ENCODE measurements at regions not wholly inside any gene's neighbourhood (a gene's known extent, or its start where the extent isn't known, plus 50 kb on each side); places are given as distances from the start of the nearest gene placed in this dataset.

DNA sequence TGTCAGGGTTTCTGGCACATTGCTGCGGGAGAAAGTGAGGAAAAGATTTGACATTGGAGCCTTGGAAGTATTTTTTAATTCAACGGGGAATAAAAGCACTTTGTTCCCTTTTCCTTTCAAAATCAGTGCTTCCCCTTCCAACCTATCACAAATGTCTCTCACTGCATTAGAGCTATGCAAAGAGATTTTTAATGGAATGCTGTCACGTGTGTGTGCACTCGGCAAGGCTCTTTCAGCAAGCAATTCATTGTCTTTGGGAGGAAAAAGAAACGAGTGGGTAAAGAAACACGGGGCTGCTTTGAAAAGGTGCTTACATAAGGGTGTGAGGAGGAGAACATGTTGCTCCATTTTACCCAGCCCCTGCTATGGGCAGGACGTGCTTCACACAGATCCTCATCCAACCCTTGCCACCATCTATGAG is 490.4 kb upstream of the PROK2 start:
- TF ChIP-seq, protein P1, sequence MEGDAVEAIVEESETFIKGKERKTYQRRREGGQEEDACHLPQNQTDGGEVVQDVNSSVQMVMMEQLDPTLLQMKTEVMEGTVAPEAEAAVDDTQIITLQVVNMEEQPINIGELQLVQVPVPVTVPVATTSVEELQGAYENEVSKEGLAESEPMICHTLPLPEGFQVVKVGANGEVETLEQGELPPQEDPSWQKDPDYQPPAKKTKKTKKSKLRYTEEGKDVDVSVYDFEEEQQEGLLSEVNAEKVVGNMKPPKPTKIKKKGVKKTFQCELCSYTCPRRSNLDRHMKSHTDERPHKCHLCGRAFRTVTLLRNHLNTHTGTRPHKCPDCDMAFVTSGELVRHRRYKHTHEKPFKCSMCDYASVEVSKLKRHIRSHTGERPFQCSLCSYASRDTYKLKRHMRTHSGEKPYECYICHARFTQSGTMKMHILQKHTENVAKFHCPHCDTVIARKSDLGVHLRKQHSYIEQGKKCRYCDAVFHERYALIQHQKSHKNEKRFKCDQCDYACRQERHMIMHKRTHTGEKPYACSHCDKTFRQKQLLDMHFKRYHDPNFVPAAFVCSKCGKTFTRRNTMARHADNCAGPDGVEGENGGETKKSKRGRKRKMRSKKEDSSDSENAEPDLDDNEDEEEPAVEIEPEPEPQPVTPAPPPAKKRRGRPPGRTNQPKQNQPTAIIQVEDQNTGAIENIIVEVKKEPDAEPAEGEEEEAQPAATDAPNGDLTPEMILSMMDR (IDR thresholded peaks at IDR 0.05) = no peak
- no peak for TF ChIP-seq POLR2AphosphoS5 (IDR thresholded peaks at IDR 0.05)
